Small intestine (tissue), 7 donors: ENCODE measurements at regions not wholly inside any gene's neighbourhood (a gene's known extent, or its start where the extent isn't known, plus 50 kb on each side); places are given as distances from the start of the nearest gene placed in this dataset.
"Not testable (repeated sequence)": the region's sequence is repeated elsewhere in the genome, so short reads cannot be mapped to it uniquely, and the experiment has no call there.

Experiments used
- DNase-seq, 2 donors: peaks; one replicate each; pipeline versions ENCODE4 v3.0.0 to v3.0.0-alpha.2; 2013
- FAIRE-seq: peaks from 2 replicates; lab custom pipeline; 2012; peaks lifted over from hg19 to GRCh38; lab: Jason Lieb, UNC
- H3K27ac ChIP-seq, 3 donors: one replicate each; pipeline ENCODE4 v1.5.1; 2013; ENCODE audit warnings: low read length in 2 of 3, mild to moderate bottlenecking in 2 of 3, control low read depth in 1 of 3, inconsistent platforms in 1 of 3, low read depth in 1 of 3, moderate library complexity in 1 of 3
- H3K27me3 ChIP-seq, 3 donors: one replicate each; pipeline ENCODE4 v1.6.1; 2013; ENCODE audit warnings: low read length in 3 of 3, inconsistent platforms in 1 of 3; ENCODE audit not compliant: control insufficient read depth in 3 of 3, insufficient read depth in 3 of 3
- H3K36me3 ChIP-seq, 3 donors: one replicate each; pipeline ENCODE4 v1.6.1; 2013; ENCODE audit warnings: low read length in 3 of 3, inconsistent platforms in 1 of 3, low read depth in 1 of 3, mild to moderate bottlenecking in 1 of 3, moderate library complexity in 1 of 3; ENCODE audit not compliant: control insufficient read depth in 3 of 3, insufficient read depth in 2 of 3
- H3K4me1 ChIP-seq, 3 donors: one replicate each; pipeline ENCODE4 v1.6.1; 2013; ENCODE audit warnings: low read length in 2 of 3, inconsistent platforms in 1 of 3, low read depth in 1 of 3, mild to moderate bottlenecking in 1 of 3, moderate library complexity in 1 of 3; ENCODE audit not compliant: control insufficient read depth in 3 of 3, insufficient read depth in 2 of 3
- H3K4me3 ChIP-seq, 3 donors: one replicate each; pipeline ENCODE4 v1.5.1; 2013; ENCODE audit warnings: low read length in 3 of 3, control low read depth in 1 of 3, inconsistent platforms in 1 of 3, low read depth in 1 of 3, mild to moderate bottlenecking in 1 of 3, moderate library complexity in 1 of 3
- H3K9me3 ChIP-seq, 2 donors: one replicate each; pipeline ENCODE4 v1.6.1; 2013; ENCODE audit warnings: low read depth in 1 of 2, low read length in 1 of 2; ENCODE audit not compliant: control insufficient read depth in 2 of 2, insufficient read depth in 1 of 2
- WGBS, 3 donors: extraction: QIAGEN DNeasy Blood & Tissue Kit; methylation state at CpG; one replicate each; pipeline ENCODE4 v1.1.7; 2013; 5-methylcytosine and 5-hydroxymethylcytosine counted together
- donor health status: healthy with polysubstance abuse.
- donor health status: control.
- donor health status: control.
- donor health status: Bipolar disorder and iron deficiency.
- donor health status: healthy.

DNA sequence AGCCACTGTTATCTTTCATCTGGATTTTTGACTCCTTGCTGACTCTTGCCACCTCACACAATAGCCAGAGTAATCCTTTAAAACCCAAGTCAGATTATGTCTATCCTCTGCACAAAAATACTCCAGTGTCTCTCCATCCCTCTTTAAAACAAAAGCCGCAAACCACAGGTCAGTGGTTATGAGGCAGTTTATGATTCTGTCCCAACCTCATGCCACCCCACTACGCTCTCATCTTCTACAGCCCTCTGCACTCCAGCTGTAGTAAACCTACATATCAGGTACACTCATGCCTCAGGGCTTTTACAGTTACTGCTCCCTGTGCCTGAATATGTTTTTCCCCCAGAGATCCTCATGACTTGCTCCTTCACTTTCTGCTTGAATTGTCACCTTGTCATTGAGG is 113.6 kb downstream of the PRR15 start:
- not testable (repeated sequence) for DNase-seq, H3K27ac ChIP-seq, FAIRE-seq, H3K9me3 ChIP-seq, H3K27me3 ChIP-seq, H3K4me1 ChIP-seq, H3K36me3 ChIP-seq, H3K4me3 ChIP-seq
- WGBS, 3 donors: 82 to 97% (median 93%) methylated on average over 2 of the region's 2 CpGs

DNA sequence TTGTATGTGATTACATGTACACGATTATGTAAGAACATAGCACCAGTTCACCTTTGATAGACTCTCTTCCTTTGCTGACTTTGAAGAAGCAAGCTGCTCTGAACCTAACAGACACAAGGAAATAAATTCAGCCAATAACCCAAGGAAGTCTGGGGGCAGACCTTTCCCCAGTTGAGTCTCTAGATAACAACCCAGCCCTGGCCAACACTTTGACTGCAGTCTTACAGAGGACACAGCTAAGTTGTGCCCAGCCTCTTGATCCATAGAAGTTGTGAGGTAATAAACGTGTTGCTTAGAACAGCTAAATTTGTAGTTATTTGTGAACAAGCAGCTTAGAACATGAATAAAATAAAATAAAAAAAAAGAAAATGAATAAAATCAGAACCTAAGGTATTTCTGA is 116.3 kb downstream of the PRR15 start:
- not testable (repeated sequence) for H3K4me1 ChIP-seq, H3K4me3 ChIP-seq, H3K9me3 ChIP-seq, H3K27me3 ChIP-seq, H3K36me3 ChIP-seq, H3K27ac ChIP-seq, FAIRE-seq
- DNase-seq: peak; percentile 1 to 3
- WGBS, 3 donors: 43 to 60% (median 55%) methylated on average over 1 to 2 of the region's 2 CpGs

DNA sequence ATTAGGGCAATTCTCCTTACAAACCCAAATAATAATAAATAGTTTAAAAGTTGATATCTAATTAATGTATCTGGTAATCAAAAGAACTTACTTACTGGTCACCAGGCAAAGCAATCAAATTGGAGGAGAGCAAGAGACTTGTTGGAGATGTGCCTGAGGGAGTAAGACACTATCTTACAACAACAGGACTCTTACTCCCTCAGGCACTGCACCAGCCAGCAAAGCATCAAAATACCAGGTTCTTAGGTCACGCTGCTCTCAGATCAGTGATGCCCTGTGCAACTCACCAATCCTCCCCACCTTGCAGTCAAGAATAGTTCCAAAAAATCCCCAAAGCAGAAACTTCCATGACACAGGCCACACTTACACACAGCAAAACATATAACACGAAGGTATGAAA is 117.0 kb downstream of the PRR15 start:
- not testable (repeated sequence) for H3K36me3 ChIP-seq, H3K27ac ChIP-seq, FAIRE-seq, H3K4me1 ChIP-seq, H3K9me3 ChIP-seq, H3K27me3 ChIP-seq, DNase-seq, H3K4me3 ChIP-seq
- whole genome bisulfite sequencing, 3 donors: 84 to 95% (median 86%) methylated on average over 2 of the region's 2 CpGs

DNA sequence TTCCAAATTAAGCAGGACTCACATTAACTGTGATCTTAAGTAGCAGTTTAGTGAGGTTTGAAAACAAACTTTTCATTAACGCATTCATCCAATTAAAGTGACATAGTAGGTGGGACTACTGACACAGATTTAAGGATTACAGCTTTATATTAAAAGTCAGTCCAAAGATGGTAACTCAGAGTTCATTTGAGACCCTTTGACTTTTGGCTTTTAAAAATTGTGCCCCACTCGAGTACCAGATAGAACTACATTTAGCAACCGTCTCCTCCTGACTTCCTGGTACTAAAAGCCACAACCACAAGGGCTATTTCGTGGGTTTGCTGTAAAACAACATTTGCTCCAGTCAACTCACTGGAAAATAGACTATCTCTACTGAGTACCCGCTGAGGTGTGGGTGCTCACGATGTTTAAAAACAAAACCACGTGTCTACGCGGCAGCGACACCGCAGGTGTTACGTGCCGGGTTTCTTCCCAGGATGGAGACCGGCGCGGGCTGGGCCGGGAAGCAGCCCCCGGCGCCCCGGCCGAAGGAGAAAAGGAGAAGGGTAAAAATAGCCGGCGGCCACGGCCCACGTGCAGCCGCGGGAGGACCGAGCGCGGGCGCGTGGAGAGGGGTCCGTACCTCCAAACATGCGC is 120.6 kb downstream of the PRR15 start:
- Histone ChIP-seq H3K4me3 (peak overlapping the region; percentile 55 to 84 (median 73)), H3K27ac (peak overlapping the region; percentile 77 to 98 (median 97))
- 1% methylated on average over 11 to 31 of the region's 34 CpGs for WGBS, 3 donors
- not testable (repeated sequence) for H3K9me3 ChIP-seq, H3K4me1 ChIP-seq, H3K27me3 ChIP-seq, H3K36me3 ChIP-seq, FAIRE-seq
- peak; percentile 6 to 21 for DNase-seq

DNA sequence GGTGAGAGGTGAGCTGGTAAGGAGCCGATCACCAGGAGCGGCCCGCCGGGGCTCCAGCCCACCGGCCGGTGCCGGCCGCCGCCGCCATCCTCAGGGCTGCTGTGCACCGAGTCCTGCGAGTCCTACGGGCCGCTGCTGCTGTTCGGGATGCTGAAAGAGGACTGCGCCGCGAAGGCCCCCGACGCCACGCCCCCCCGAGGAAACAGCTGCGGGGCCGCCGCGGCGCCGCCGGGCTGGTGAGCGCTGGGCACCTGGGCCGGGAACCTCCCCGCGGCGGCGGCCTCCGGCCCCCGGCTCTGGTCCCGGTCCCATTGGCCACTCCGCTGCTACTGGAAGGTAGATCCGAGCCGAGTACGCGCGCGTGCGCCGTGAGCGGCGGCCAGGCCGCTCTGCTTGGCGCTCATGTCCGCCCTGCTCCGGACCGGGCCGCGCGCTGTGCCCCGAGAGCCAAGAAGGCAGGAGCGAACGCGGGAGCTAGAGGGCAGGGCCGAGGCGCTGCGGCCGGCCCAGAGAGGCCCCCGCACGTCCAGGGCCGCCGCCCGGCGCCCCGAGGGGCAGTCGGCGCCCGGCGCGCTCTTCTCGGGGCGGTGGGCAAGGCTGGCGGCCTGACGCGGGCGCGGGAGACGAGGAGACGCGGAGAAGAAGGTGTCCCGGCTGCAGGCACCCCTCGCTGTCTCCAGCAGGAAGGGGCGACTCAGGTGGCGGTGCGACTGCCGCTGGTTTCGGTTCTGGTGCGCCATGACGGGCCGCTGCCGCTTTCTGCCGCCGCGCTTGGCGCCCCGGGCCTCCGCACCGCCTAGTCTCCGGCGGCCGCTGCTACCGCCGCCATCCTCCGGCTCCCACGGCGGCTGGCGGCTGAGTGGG is 121.3 kb upstream of the WIPF3 start:
- WGBS, 3 donors: 1 to 2% (median 1%) methylated on average over 58 to 114 of the region's 114 CpGs
- DNase-seq (peak; percentile 68 to 91), FAIRE-seq (no peak)
- H3K27me3 ChIP-seq: no peaks in the 10 kb centered on the region
- H3K4me1 ChIP-seq: no peaks in the 10 kb centered on the region
- H3K9me3 ChIP-seq: no peaks in the 10 kb centered on the region
- no peaks in the 10 kb centered on the region for H3K36me3 ChIP-seq
- peak overlapping the region; percentile 77 to 98 (median 97) for H3K27ac ChIP-seq
- peak overlapping the region; percentile 55 to 84 (median 73) for H3K4me3 ChIP-seq

DNA sequence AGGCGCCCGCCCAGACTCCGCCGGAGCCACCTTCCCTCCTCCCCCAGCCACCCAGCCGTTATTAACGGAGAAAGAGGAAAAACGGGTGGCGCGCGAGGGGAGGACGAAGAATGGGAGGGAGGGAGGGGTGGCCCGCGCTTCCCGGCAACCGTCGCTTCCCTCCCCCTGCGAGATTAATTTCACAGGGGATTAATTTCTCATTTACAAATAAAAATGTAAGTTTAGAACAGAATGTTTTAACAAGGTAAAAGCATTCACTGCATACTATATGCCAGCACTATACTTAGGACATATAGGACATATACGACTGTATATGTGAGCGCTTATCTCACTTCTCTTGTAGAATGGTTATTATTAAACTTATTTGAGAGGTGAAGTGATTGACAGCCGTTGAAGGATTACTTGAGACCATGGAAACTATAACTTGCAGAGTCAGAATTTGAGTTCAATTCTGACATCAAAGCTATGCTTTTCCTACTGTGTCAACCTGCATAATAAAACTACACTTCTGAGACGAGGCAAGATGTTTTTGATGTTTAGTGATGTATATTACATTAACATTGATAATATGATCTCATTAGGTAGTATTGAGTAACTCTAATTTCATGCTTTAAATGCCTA is 120.5 kb upstream of the WIPF3 start:
- peak; percentile 12 to 38 for DNase-seq
- H3K9me3 ChIP-seq, FAIRE-seq, H3K4me1 ChIP-seq, H3K27me3 ChIP-seq, H3K36me3 ChIP-seq: not testable (repeated sequence)
- H3K4me3 ChIP-seq: peak overlapping the region; percentile 55 to 84 (median 73)
- 1 to 2% (median 2%) methylated on average over 11 to 20 of the region's 21 CpGs for WGBS, 3 donors
- peak overlapping the region; percentile 77 to 98 (median 97) for H3K27ac ChIP-seq

DNA sequence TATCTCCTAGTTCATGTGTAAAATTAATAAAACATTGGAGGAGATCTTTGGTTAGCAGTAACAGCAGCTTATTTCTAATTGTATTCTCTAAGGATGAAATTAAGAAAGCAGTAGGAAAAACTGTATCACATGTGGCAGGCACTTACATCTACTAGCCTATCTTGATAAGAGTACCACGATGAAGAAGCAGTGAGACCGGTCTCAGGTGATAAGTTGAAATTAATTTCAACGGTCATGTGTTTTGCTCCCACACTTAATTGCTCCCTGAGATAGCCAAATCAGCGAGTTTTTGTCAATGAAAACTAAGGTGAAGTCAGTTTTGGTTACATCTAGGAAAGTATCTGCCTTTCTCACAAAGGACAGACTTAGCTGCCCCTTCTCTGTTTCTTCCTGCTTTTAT is 115.8 kb upstream of the WIPF3 start:
- not testable (repeated sequence) for FAIRE-seq, H3K4me1 ChIP-seq, H3K27me3 ChIP-seq, H3K36me3 ChIP-seq, DNase-seq, H3K27ac ChIP-seq, H3K4me3 ChIP-seq, H3K9me3 ChIP-seq
- 18 to 60% (median 25%) methylated on average over 4 of the region's 4 CpGs for WGBS, 3 donors

DNA sequence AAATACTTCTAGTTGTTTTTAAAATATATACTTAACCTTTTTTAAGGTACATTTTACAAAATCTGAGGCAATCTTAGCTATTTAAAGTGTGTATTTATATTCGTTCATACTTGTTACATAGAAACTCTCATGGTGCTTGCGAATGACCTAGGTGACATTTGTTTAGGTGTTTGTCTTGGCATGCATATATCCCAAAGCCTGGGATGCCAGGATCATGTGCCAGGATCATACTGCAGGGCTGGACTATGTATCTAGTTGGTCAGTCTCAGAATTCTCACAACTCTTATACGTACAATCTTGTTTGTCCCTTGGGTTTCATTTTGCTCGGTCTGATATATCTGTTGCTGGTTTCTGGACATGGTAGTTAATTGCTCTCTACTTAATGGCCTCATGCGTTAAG is 109.9 kb upstream of the WIPF3 start:
- H3K27ac ChIP-seq, H3K4me3 ChIP-seq, DNase-seq, FAIRE-seq, H3K9me3 ChIP-seq, H3K36me3 ChIP-seq, H3K4me1 ChIP-seq, H3K27me3 ChIP-seq: not testable (repeated sequence)
- 71 to 83% (median 81%) methylated on average over 5 of the region's 5 CpGs for WGBS, 3 donors
